MV-4-11 (cell line): ENCODE measurements at regions not wholly inside any gene's neighbourhood (a gene's known extent, or its start where the extent isn't known, plus 50 kb on each side); places are given as distances from the start of the nearest gene placed in this dataset.
"Not testable (repeated sequence)": the region's sequence is repeated elsewhere in the genome, so short reads cannot be mapped to it uniquely, and the experiment has no call there.

ENCODE experiments used
- DNase-seq: peaks from one replicate; lab custom pipeline; 2025; lab: John Stamatoyannopoulos, UW

GRCh38 chr6:144776031-144776819 is 491.1 kb downstream of the UTRN start:
- DNase-seq: no peak

DNA sequence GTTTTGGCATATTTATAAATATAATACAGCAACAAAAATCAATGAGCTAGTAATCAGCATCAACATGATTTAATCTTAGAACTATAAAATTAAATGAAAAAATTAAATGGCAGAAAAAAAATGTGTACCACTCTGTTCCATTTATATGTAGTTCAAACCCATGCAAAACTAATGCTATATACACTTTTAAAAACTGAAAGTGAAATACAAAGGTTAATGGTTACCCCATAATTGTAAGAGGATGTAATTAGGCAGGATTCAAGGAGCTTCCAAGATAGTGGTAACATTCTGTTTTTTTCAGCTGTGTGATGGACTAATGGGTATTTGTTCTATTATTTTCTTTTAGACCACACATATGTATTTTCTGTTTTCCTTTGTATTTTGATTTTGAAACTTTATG is 492.1 kb downstream of the UTRN start:
- DNase-seq: no peak

DNA sequence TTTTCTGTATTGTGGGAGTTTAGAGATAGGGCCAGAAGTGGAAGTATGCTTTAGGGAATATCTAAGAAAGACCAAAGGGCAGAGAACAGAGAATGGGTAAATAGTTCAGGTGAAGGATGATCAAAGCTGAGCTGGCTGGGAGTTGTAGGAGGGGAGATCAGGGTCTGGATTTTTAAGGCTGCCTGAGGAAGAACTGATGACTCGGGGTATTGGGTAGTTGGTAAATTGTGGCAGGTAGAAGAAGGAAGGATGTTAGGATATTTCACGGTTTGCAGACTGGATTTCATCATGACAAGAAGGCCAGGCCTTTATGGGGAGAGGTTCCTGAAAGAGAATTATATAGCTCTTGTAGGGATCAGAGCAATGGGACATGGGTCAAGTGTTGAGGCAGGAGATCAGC is 492.9 kb downstream of the UTRN start:
- DNase-seq: no peak

DNA sequence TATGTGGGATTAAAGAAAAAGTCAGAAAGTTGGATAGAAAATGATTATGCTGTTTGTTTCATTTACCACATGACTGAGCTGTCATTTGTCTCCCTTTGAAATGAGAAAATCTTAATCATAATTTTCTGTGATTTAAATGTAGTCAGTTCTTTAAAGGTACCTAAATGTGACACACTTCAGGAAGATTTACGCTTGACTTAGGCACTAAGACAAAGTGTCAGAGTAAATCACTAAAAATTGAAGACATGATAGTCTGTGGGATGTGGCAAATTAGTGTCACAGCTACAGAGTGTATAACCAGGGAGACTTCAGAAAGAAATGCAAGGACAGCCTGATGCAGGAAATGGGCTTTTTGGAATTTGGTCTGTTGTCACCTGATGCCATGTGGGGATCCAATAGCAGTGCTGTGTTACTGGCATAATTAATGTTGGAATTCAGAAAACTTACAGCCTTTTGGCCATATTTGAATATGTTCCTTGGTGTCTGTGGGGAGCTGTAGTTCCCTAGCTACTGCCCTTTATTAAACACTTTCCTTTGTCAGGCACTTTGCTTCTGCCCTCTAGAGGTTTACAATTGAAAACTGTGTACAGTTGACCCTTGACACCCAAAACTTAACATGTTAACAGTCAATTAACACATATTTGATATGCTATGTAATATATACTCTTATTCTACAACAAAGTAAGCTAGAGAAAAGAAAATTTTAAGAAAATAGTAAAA is 493.8 kb downstream of the UTRN start:
- DNase-seq: peak; percentile 9

DNA sequence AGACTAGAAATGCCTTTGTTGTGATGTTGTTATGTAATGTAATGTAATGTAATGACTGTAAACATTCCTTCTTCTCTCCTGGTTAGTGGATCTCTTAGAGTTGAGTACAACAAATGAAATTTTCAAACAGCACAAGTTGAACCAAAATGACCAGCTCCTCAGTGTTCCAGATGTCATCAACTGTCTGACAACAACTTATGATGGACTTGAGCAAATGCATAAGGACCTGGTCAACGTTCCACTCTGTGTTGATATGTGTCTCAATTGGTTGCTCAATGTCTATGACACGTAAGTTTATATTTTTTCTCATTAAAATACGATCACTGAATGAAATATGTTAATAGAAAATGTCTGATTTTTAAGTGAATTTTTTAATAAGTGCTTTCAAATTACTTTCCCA is 496.7 kb downstream of the UTRN start:
- DNase-seq: no peak

DNA sequence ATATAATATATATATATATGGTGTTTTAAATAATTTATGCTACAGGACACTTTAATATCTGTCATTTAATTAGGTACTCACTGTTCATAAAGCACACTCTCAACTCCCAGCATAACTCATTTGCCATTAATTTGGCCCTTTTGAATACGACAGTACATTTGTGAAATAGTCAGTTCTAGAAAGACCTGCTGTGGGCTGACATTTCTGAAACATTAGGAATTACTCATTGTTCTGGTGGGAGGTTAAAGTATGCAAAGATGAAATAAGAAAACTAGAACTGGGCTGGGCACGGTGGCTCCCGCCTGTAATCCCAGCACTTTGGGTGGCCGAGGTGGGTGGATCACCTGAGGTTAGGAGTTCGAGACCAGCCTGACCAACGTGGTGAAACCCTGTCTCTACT is 497.5 kb downstream of the UTRN start:
- no peak for DNase-seq

DNA sequence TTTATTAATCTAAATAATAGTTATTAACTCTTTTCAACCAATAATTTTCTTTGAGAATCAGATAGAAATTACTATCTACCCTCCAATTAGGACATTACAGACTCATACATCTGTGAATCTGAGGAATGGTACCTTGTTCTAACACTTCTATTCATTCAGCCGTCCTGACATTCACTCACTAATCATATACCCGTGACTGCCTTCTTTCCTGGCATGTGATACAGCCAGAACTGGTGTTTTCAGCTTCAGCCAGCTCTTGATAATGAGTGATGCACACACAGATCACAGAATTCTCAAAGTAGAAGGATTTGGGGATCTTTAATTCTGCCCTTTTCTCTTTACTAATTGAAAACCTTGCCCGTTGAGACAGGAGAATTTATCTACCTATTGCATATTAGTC is 499.9 kb downstream of the UTRN start:
- DNase-seq: no peak

DNA sequence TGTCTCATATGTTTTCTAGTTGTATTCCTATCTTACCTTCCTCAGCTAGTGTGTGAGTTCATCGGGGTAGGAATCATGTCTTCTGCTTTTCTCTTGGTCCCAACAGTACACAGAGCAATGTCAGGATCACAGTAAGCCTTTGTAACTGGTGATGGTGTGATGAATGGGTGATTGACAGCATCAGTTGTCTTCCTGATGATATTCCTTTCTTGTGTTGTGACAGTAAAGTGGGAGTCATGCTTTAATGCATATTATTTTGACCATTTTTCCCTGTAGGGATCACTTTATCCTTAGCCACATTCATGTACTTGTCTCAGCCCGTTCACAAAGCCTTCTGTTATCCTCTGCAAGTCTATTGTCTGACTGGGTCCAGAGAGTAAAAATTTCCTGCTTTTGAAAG is 501.7 kb downstream of the UTRN start:
- no peak for DNase-seq

DNA sequence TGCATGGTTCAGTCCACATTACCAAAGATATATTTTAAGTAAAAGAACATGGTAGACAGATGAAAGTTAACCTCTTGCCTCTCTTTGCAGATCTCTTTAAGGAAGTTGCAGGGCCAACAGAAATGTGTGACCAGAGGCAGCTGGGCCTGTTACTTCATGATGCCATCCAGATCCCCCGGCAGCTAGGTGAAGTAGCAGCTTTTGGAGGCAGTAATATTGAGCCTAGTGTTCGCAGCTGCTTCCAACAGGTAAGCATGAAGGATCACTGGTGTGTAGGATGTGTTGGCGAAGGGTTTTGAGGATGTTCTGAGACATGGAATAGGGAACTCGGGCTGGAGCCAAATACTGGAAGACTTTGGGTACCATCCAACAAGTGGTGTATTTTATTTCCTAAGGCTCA is 508.6 kb downstream of the UTRN start:
- DNase-seq: no peak

DNA sequence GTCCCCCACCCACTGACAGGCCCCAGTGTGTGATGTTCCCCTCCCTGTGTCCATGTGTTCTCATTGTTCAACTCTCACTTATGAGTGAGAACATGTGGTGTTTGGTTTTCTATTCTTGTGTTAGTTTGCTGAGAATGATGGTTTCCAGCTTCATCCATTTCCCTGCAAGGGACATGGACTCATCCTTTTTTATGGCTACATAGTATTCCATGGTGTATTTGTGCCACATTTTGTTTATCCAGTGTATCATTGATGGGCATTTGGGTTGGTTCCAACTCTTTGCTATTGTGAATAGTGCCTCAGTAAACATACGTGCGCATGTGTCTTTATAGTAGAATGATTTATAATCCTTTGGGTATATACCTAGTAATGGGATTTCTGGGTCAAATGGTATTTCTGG is 509.9 kb downstream of the UTRN start:
- DNase-seq: not testable (repeated sequence)

DNA sequence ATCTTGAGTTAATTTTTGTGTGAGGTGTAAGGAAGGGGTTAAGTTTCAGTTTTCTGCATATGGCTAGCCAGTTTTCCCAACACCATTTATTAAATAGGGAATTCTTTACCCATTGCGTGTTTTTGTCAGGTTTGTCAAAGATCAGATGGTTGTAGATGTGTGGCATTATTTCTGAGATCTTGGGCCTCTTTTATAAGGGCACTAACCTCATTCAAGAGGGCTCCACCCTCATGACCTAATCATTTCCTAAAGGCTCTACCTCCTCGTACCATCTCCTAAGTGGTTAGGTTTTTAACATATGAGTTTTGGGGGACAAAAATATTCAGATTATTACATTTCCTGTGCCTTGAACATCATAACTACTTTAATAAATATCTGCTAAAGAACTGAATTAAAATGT is 510.9 kb downstream of the UTRN start:
- no peak for DNase-seq

DNA sequence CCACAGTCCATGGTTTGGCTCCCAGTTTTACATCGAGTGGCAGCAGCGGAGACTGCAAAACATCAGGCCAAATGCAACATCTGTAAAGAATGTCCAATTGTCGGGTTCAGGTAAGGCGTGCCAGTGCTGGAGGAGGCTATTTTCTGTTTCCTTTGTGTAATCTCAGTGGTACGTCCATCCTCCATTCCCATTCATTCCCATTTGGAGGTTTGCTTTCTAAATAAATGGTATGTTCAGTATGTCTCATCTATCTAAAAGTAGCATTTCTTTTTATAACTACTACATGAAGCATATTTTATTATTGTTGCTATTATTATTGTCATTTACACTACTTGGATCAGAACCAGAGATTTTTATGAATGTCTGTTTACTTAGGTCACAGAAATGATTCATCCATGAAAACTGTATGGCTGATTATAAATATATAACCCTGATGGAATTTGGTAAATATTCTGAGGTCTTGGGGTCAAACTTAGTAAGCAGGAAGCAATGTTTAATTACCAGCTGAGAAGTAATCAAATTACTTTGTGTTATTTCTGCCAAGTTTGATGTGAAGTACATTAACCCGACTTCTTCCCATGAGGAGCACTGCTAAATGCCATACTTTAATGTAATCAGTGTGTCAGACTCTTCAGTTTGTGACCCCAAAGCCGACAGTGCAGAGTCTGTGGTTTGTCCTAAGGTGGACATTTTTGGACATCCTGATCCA is 512.9 kb downstream of the UTRN start:
- DNase-seq: no peak

- no peak for DNase-seq
These were observed 519.2 kb downstream of the UTRN start for GRCh38 chr6:144804246-144804790.

DNA sequence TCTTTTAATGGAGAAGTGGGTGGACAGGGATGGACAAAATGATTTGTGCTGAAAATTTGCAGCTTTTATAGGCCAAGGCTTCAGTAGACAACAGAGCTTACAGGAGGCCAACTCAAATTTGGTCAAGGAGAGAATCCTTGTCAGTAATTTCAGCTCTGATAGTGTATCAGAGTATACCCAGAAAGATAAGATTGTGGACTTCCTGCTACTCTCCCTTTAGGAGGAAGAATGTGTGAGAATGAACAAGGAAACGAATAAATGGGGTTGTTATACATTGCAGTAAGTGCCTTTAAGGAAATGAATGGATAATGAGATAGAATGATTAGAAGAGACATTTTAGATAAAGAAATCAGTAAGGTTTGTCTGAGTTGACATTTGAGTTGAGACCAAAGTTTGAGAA is 519.9 kb downstream of the UTRN start:
- DNase-seq: no peak

GRCh38 chr6:144806222-144806621 is 521.1 kb downstream of the UTRN start:
- DNase-seq: no peak

- no peak for DNase-seq
These were observed 524.0 kb downstream of the UTRN start for GRCh38 chr6:144809120-144809519.

- DNase-seq: no peak
These were observed 524.8 kb downstream of the UTRN start for GRCh38 chr6:144809969-144810368.

- no peak for DNase-seq
These were observed 526.0 kb downstream of the UTRN start for GRCh38 chr6:144811140-144811539.

DNA sequence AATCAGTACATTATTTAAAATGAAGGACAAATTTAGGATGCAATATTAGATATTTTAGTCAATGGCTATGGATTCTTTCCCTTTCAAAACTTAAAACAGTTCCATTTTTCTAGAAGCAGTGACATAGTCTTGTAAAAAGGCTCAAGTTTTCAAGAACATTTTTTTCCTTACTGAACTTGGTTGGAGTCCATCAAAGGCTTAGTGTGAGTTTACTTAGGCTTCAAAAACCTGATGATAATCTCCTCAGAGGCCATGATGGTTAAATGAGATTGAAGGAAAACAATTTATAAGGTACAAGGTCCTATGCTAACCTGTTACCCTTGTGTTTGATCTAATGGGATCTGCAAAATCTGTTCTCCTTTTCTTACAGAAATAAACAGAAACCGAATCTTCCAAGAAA is 531.8 kb downstream of the UTRN start:
- no peak for DNase-seq

DNA sequence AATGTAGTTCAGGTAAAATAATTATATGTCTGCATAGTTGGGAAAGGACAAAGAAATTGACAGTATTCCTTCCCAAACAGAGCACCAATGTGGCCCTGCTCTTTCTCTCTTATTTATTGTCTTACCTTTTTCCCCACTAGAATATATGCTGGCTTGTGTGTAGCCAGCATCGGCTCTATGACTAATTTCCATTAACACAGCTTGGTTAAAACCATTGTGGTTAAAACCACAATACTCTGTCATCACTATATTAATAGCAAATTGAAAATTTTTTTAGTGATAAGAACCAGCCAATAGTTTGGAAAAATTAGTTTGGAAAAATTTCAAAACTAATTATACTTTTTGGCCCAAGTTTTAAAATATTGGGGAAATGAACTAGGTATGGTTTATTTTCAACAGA is 535.1 kb downstream of the UTRN start:
- DNase-seq: no peak

DNA sequence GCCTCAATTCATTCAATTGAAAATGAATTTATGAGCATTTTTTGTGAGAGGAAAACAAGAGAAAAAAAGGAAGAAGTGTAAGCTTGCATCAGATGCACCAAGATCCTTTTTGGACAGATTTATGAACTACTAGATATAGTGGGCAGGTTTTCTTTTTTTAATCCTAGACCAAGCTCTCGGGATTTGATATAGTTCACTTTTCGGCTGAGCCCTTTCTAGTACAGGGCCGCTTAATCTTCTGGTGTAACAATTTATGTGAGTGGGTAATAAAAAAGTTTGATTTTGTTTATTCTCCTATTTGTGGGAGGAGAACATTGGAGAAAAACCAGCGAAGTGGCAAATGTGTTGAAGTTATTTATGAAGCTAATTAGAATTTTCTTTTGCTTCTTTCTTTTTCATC is 538.0 kb downstream of the UTRN start:
- peak; percentile 64 for DNase-seq

- DNase-seq: no peak
These were observed 538.9 kb downstream of the UTRN start for GRCh38 chr6:144824018-144824417.
